Panc1 (cell line): ENCODE measurements at regions not wholly inside any gene's neighbourhood (a gene's known extent, or its start where the extent isn't known, plus 50 kb on each side); places are given as distances from the start of the nearest gene placed in this dataset.

Experiments
- ATAC-seq: fragments of 200-7000 bp; cut with Tn5 transposase; 2 replicates; pipeline ENCODE4 v1.9.1; 2020; ENCODE audit warnings: mild to moderate bottlenecking, moderate library complexity
- BruUV-seq: library from RNA; stranded (reverse); fragments of 400-500 nt; replicated peaks from 2 replicates; lab custom pipeline; 2021; lab: Mats Ljungman, UMichigan
- CTCF ChIA-PET: fragments of 300-600 bp; sonication (Branson Sonifier 250); formaldehyde crosslinking; loops from one replicate; lab custom pipeline; 2022; ENCODE audit warnings: antibody characterized with exemption; lab: Charles Lee
- POLR2A ChIA-PET: fragments of 300-600 bp; sonication (Branson Sonifier 250); formaldehyde crosslinking; loops from one replicate; lab custom pipeline; 2022; ENCODE audit warnings: antibody characterized with exemption; lab: Charles Lee
- DNase-seq: peaks from one replicate; pipeline ENCODE4 v3.0.0-alpha.2; 2010; ENCODE audit warnings: low read depth, low spot score
- H3K27ac ChIP-seq: 2 replicates; pipeline ENCODE4 v1.5.1; 2011; ENCODE audit warnings: mild to moderate bottlenecking, low read length, inconsistent platforms
- H3K27me3 ChIP-seq: fragments of 200-500 bp; sonication (Bioruptor generic); 2 replicates; pipeline ENCODE4 v1.6.0; 2014; ENCODE audit warnings: low read length, inconsistent platforms; ENCODE audit not compliant: control insufficient read depth, insufficient read depth
- H3K36me3 ChIP-seq: fragments of 200-500 bp; sonication (Bioruptor generic); 2 replicates; pipeline ENCODE4 v1.5.1; 2014; ENCODE audit warnings: inconsistent platforms, mild to moderate bottlenecking, low read length, moderate library complexity; ENCODE audit not compliant: control insufficient read depth, insufficient read depth
- H3K4me1 ChIP-seq: 2 replicates; pipeline ENCODE4 v1.5.1; 2011; ENCODE audit warnings: inconsistent platforms, mild to moderate bottlenecking, low read length, moderate library complexity; ENCODE audit not compliant: control insufficient read depth, insufficient read depth
- H3K4me3 ChIP-seq, 2 experiments: 2 replicates each; pipeline ENCODE4 v1.5.1; 2011 to 2012; ENCODE audit warnings: low read depth in 2 of 2, low read length in 2 of 2, mild to moderate bottlenecking in 2 of 2, inconsistent platforms in 1 of 2, moderate library complexity in 1 of 2
- H3K9me3 ChIP-seq: fragments of 200-500 bp; sonication (Bioruptor generic); 2 replicates; pipeline ENCODE4 v1.5.1; 2014; ENCODE audit warnings: low read depth, mild to moderate bottlenecking, inconsistent platforms, low read length, moderate library complexity; ENCODE audit not compliant: control insufficient read depth, insufficient read depth
- POLR2AphosphoS5 ChIP-seq: IDR thresholded peaks from 2 replicates; pipeline ENCODE4 v1.6.1; 2012; ENCODE audit warnings: mild to moderate bottlenecking, low read depth, low read length, moderate library complexity
- SIN3A ChIP-seq: IDR thresholded peaks from 2 replicates; pipeline ENCODE4 v1.6.1; 2012; ENCODE audit warnings: low read depth, mild to moderate bottlenecking, low read length, moderate library complexity, borderline replicate concordance; ENCODE audit not compliant: insufficient read depth
- TCF7L2 ChIP-seq: IDR thresholded peaks from 2 replicates; pipeline ENCODE4 v1.6.1; 2011; ENCODE audit warnings: mild to moderate bottlenecking, low read depth, low read length, inconsistent platforms
- in situ Hi-C: cut with HindIII; loops from 2 replicates; pipeline ENCODE4 v1.10.0; 2016; ENCODE audit warnings: low sequenced_read_pairs, low pct_unique_long_range_greater_than_20kb
- intact Hi-C: fragments of 100-400 bp; cut with micrococcal nuclease; formaldehyde crosslinking; loops from one replicate; pipeline ENCODE4 v1.10.0; 2022; ENCODE audit not compliant: unreplicated experiment
- TF ChIP-seq, protein P1 (sequence below), 2 experiments: IDR thresholded peaks; 2 replicates each; pipeline ENCODE4 v1.6.1; 2011 to 2012; ENCODE audit warnings: low read depth in 2 of 2, control low read depth in 1 of 2, low read length in 1 of 2, mild to moderate bottlenecking in 1 of 2, moderate library complexity in 1 of 2; ENCODE audit not compliant: insufficient read depth in 1 of 2
- TF ChIP-seq, protein P2 (sequence below): fragments of 450-650 bp; IDR thresholded peaks from 2 replicates; pipeline ENCODE4 v1.5.1; 2017; ENCODE audit warnings: mild to moderate bottlenecking

DNA sequence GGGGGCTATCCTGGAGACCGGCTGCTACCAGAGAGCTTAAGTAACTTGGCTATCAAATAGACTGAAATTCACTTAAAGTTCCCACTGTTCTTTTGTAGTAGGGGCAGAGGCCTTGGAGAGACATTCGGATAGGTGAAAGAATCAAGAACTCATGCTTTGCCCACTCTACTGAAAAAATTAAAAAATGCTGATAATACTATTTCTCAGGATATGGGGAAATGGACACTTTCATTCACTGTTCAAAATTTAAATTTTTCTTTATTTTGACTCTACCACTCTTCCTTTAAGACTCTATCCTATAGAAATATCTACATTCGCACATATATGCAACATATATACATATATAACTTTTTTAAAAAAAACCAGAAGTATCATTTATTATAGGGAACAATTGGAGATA, 117.8 kb upstream of the CHD6 start:
- H3K36me3 ChIP-seq: no peaks in the 10 kb centered on the region
- intact Hi-C loops: loop anchor here (5.0 kb wide), 1 partner anchor 1451 kb away; the partner anchor contains the start of gene PTPRT
- POLR2A ChIA-PET: no interaction called here
- no peaks in the 10 kb centered on the region for H3K4me1 ChIP-seq
- H3K9me3 ChIP-seq: no peaks in the 10 kb centered on the region
- DNase-seq (no peak), ATAC-seq (no peak)
- in situ Hi-C loops: no loop called here
- H3K4me3 ChIP-seq: no peak overlapping the region
- no peak for TF ChIP-seq TCF7L2
- TF ChIP-seq POLR2AphosphoS5: no peak
- TF ChIP-seq, protein P1, sequence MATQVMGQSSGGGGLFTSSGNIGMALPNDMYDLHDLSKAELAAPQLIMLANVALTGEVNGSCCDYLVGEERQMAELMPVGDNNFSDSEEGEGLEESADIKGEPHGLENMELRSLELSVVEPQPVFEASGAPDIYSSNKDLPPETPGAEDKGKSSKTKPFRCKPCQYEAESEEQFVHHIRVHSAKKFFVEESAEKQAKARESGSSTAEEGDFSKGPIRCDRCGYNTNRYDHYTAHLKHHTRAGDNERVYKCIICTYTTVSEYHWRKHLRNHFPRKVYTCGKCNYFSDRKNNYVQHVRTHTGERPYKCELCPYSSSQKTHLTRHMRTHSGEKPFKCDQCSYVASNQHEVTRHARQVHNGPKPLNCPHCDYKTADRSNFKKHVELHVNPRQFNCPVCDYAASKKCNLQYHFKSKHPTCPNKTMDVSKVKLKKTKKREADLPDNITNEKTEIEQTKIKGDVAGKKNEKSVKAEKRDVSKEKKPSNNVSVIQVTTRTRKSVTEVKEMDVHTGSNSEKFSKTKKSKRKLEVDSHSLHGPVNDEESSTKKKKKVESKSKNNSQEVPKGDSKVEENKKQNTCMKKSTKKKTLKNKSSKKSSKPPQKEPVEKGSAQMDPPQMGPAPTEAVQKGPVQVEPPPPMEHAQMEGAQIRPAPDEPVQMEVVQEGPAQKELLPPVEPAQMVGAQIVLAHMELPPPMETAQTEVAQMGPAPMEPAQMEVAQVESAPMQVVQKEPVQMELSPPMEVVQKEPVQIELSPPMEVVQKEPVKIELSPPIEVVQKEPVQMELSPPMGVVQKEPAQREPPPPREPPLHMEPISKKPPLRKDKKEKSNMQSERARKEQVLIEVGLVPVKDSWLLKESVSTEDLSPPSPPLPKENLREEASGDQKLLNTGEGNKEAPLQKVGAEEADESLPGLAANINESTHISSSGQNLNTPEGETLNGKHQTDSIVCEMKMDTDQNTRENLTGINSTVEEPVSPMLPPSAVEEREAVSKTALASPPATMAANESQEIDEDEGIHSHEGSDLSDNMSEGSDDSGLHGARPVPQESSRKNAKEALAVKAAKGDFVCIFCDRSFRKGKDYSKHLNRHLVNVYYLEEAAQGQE (IDR thresholded peaks at IDR 0.05; ENCODE audit: insufficient read depth in 1 of 2, low read depth in 2 of 2, low read length in 1 of 2): no peak
- TF ChIP-seq SIN3A: no peak
- TF ChIP-seq, protein P2, sequence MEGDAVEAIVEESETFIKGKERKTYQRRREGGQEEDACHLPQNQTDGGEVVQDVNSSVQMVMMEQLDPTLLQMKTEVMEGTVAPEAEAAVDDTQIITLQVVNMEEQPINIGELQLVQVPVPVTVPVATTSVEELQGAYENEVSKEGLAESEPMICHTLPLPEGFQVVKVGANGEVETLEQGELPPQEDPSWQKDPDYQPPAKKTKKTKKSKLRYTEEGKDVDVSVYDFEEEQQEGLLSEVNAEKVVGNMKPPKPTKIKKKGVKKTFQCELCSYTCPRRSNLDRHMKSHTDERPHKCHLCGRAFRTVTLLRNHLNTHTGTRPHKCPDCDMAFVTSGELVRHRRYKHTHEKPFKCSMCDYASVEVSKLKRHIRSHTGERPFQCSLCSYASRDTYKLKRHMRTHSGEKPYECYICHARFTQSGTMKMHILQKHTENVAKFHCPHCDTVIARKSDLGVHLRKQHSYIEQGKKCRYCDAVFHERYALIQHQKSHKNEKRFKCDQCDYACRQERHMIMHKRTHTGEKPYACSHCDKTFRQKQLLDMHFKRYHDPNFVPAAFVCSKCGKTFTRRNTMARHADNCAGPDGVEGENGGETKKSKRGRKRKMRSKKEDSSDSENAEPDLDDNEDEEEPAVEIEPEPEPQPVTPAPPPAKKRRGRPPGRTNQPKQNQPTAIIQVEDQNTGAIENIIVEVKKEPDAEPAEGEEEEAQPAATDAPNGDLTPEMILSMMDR: no peak
- H3K27me3 ChIP-seq: no peaks in the 10 kb centered on the region; the same call in 1 of the 2 replicates
- H3K27ac ChIP-seq: no peak overlapping the region
- BruUV-seq: no TSS peak
- CTCF ChIA-PET: no interaction called here

DNA sequence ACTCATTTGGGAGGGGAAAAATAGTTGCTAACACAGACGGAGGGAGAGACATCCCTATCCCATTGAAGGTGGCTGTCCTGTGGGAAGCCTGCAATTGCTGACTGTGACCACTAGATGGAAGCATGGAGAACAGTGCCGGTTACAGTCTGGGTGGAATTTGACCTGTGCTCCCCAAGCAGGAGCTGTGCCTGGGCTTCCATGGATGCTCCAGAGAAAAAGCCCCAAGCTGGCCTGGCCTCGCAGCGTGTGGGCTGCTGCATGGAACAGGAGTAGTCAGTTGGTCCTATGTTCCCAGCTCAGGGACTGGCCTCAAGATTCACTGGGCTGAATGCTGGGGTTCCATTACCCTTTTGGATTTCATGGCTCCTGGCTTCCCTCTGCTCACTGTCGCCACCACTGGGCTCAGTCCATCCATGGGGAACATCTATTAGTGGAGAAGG, 116.3 kb upstream of the CHD6 start:
- Histone ChIP-seq H3K27ac (no peak overlapping the region), H3K9me3 (no peaks in the 10 kb centered on the region), H3K4me3 (no peak overlapping the region), H3K27me3 (no peaks in the 10 kb centered on the region; the same call in 1 of the 2 replicates), H3K4me1 (no peaks in the 10 kb centered on the region), H3K36me3 (no peaks in the 10 kb centered on the region)
- ChIA-PET CTCF (interaction anchor here (0.6 kb wide), 1 partner anchor 23 kb away, joined by 7 read pairs; no protein-coding TSS in a partner anchor), POLR2A (no interaction called here)
- in situ Hi-C loops (no loop called here), intact Hi-C loops (no loop called here)
- BruUV-seq: no TSS peak
- DNase-seq (peak; percentile 51), ATAC-seq (peak; percentile 85)
- no peak for TF ChIP-seq TCF7L2
- no peak for TF ChIP-seq SIN3A
- TF ChIP-seq, protein P2: peak; percentile 93
